CD4-positive, alpha-beta T cell (primary cell): ENCODE measurements at regions not wholly inside any gene's neighbourhood (a gene's known extent, or its start where the extent isn't known, plus 50 kb on each side); places are given as distances from the start of the nearest gene placed in this dataset.

Source experiments
- ATAC-seq: fragments of 200-7000 bp; cut with Tn5 transposase; one replicate; pipeline ENCODE4 v1.10.0; 2022; ENCODE audit warnings: mild to moderate bottlenecking; ENCODE audit not compliant: poor library complexity
- CTCF ChIA-PET: fragments of 350-600 bp; sonication (Branson Sonifier 250); formaldehyde crosslinking; loops from one replicate; lab custom pipeline; 2021; ENCODE audit warnings: antibody characterized with exemption, inconsistent platforms; lab: Charles Lee
- POLR2A ChIA-PET: fragments of 350-600 bp; sonication (Branson Sonifier 250); formaldehyde crosslinking; loops from one replicate; lab custom pipeline; 2021; ENCODE audit warnings: antibody characterized with exemption, inconsistent platforms; lab: Charles Lee
- DNase-seq, 14 experiments: peaks; one replicate each; pipeline ENCODE4 v3.0.0-alpha.2; 2013 to 2020; ENCODE audit warnings: mixed read lengths in 2 of 14
- H3K27ac ChIP-seq, 2 donors: one replicate each; pipeline versions ENCODE4 v1.5.1 to v1.7.0; 2013; ENCODE audit warnings: low read length in 2 of 2, low read depth in 1 of 2, mild to moderate bottlenecking in 1 of 2
- H3K27me3 ChIP-seq, 2 experiments: 1 replicate in 1 of 2; 2 replicates in 1 of 2; pipeline versions ENCODE4 v1.6.1 to v1.7.0; 2013; ENCODE audit warnings: low read length in 2 of 2, control low read depth in 1 of 2, mild to moderate bottlenecking in 1 of 2, moderate library complexity in 1 of 2; ENCODE audit not compliant: insufficient read depth in 2 of 2, control insufficient read depth in 1 of 2
- H3K36me3 ChIP-seq: one replicate; pipeline ENCODE4 v1.6.1; 2013; ENCODE audit warnings: low read length, control low read depth; ENCODE audit not compliant: insufficient read depth
- H3K4me1 ChIP-seq: one replicate; pipeline ENCODE4 v1.6.1; 2013; ENCODE audit warnings: low read length, control low read depth; ENCODE audit not compliant: insufficient read depth
- H3K4me3 ChIP-seq: one replicate; pipeline ENCODE4 v1.5.1; 2013; ENCODE audit warnings: mild to moderate bottlenecking, low read length, moderate library complexity
- H3K9me3 ChIP-seq, 2 experiments: 1 replicate in 1 of 2; 2 replicates in 1 of 2; pipeline versions ENCODE4 v1.6.1 to v1.7.0; 2013; ENCODE audit warnings: low read length in 2 of 2, mild to moderate bottlenecking in 2 of 2, control low read depth in 1 of 2, moderate library complexity in 1 of 2; ENCODE audit not compliant: control insufficient read depth in 1 of 2, insufficient read depth in 1 of 2
- H3K27ac Mint-ChIP-seq: one replicate; pipeline ENCODE4 v1.8.0; 2020; ENCODE audit warnings: mixed read lengths
- H3K27me3 Mint-ChIP-seq: one replicate; pipeline ENCODE4 v1.8.0; 2021; ENCODE audit warnings: mixed read lengths
- H3K36me3 Mint-ChIP-seq: one replicate; pipeline ENCODE4 v1.8.0; 2021; ENCODE audit warnings: low read depth, mixed read lengths
- H3K4me1 Mint-ChIP-seq: one replicate; pipeline ENCODE4 v1.8.0; 2021; ENCODE audit warnings: low read depth, mixed read lengths
- H3K4me3 Mint-ChIP-seq: one replicate; pipeline ENCODE4 v1.8.0; 2020; ENCODE audit warnings: mild to moderate bottlenecking, mixed read lengths
- H3K9me3 Mint-ChIP-seq: one replicate; pipeline ENCODE4 v1.8.0; 2020; ENCODE audit warnings: mixed read lengths
- CTCF ChIP-seq: fragments of 200-600 bp; IDR thresholded peaks from one replicate; pipeline ENCODE4 v1.8.0; 2022; ENCODE audit warnings: antibody characterized with exemption, mild to moderate bottlenecking
- intact Hi-C, 2 experiments: fragments of 100-400 bp; cut with DNase I in 1 of 2; cut with micrococcal nuclease in 1 of 2; formaldehyde crosslinking; loops; one replicate each; pipeline versions ENCODE4 v1.15.1 to v1.9.0; 2023 to 2025; cut with DNase I, micrococcal nuclease

GRCh38 chr6:91744566-91744965 is 1157.7 kb upstream of the MAP3K7 start:
- ATAC-seq (no peak), DNase-seq (no peak)
- intact Hi-C loops, result no loop called here
- Mint-ChIP-seq H3K27ac (no peak overlapping the region), H3K27me3 (no peaks in the 10 kb centered on the region), H3K9me3 (no peaks in the 10 kb centered on the region), H3K4me3 (no peak overlapping the region), H3K4me1 (no peaks in the 10 kb centered on the region), H3K36me3 (no peaks in the 10 kb centered on the region)
- Histone ChIP-seq H3K4me3 (no peak overlapping the region), H3K4me1 (no peaks in the 10 kb centered on the region), H3K27me3 (no peaks in the 10 kb centered on the region), H3K36me3 (no peaks in the 10 kb centered on the region), H3K9me3 (peaks cover 0 to 7% of the 10 kb centered on the region in 2 experiments), H3K27ac (no peak overlapping the region)
- TF ChIP-seq CTCF, result no peak
- ChIA-PET POLR2A (no interaction called here), CTCF (no interaction called here)

GRCh38 chr6:91743756-91744155 is 1156.9 kb upstream of the MAP3K7 start:
- no peak overlapping the region for H3K27ac Mint-ChIP-seq
- TF ChIP-seq CTCF, result no peak
- H3K36me3 Mint-ChIP-seq, result no peaks in the 10 kb centered on the region
- no peaks in the 10 kb centered on the region for H3K9me3 Mint-ChIP-seq
- Histone ChIP-seq H3K9me3 (peaks cover 0 to 7% of the 10 kb centered on the region in 2 experiments), H3K4me1 (no peaks in the 10 kb centered on the region), H3K36me3 (no peaks in the 10 kb centered on the region), H3K4me3 (no peak overlapping the region), H3K27ac (no peak overlapping the region), H3K27me3 (no peaks in the 10 kb centered on the region)
- POLR2A ChIA-PET, result no interaction called here
- intact Hi-C loops, result no loop called here
- H3K4me3 Mint-ChIP-seq, result no peak overlapping the region
- ATAC-seq (no peak), DNase-seq (no peak)
- H3K4me1 Mint-ChIP-seq, result no peaks in the 10 kb centered on the region
- H3K27me3 Mint-ChIP-seq, result no peaks in the 10 kb centered on the region
- CTCF ChIA-PET, result no interaction called here

- H3K27me3 Mint-ChIP-seq, result no peaks in the 10 kb centered on the region
- no peak overlapping the region for H3K4me3 Mint-ChIP-seq
- H3K9me3 Mint-ChIP-seq, result peaks cover 11% of the 10 kb centered on the region
- Histone ChIP-seq H3K4me3 (no peak overlapping the region), H3K36me3 (no peaks in the 10 kb centered on the region), H3K9me3 (peaks cover 0 to 4% of the 10 kb centered on the region in 2 experiments), H3K27me3 (no peaks in the 10 kb centered on the region), H3K27ac (no peak overlapping the region), H3K4me1 (no peaks in the 10 kb centered on the region)
- no peaks in the 10 kb centered on the region for H3K4me1 Mint-ChIP-seq
- no peak overlapping the region for H3K27ac Mint-ChIP-seq
- ChIA-PET CTCF (no interaction called here), POLR2A (no interaction called here)
- intact Hi-C loops, result no loop called here
- no peak for DNase-seq
- no peaks in the 10 kb centered on the region for H3K36me3 Mint-ChIP-seq
- no peak for ATAC-seq
- no peak for TF ChIP-seq CTCF
Measured at GRCh38 chr6:91731939-91732338, 1145.1 kb upstream of the MAP3K7 start.
